ENCODE measurements at regions not wholly inside any gene's neighbourhood (a gene's known extent, or its start where the extent isn't known, plus 50 kb on each side); places are given as distances from the start of the nearest gene placed in this dataset.

- TF ChIP-seq CTCF (IDR thresholded peaks at IDR 0.05) (no peak), POLR2A (IDR thresholded peaks at IDR 0.05) (no peak)
These were observed 349.2 kb upstream of the ARGLU1 start for GRCh38 chr13:106917024-106917571.

Data from thyroid gland (tissue), 4 donors.